ENCODE measurements at regions not wholly inside any gene's neighbourhood (a gene's known extent, or its start where the extent isn't known, plus 50 kb on each side); places are given as distances from the start of the nearest gene placed in this dataset.
"Not testable (repeated sequence)": the region's sequence is repeated elsewhere in the genome, so short reads cannot be mapped to it uniquely, and the experiment has no call there.

DNA sequence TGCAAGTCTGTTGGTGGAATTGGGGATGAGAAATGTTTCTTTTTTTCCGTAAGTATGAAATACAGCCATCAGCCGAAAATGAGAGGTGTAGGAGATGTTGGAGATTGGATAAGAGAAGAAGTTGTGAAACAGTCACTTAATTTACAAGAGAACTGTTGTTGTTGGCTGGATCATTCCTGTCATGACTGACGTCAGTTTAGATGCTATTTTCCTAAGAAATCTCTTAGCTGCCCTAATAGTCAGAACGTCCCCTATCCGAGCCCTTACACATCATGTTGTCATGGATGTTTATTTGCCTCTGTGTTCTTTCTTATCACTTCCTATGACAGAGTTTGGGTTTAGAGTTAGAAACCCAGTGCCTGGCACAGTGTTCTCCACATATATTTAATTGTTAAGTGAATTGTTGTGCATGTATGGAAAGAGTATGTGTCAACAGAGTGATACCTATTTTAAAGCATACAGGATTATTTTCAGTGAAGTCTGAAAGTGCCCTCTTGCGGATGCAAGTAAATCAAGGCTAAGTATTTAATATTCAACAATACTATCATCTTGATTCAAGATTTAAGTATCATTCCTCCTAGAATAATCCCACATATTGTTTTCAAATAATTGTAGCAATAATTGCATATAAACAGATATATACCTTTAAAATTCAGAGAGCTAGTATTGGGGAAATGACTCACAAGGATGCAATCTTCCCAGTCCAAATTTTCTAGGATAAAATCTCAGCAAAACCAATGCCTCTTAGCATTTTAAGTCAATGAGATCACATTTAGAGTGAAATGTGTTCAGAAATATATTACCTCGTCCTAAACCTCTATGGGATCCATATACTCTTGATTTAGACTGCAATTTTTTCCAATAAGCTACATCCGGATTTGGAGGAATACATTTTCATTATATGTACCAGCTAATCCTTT, 309.9 kb upstream of the NOX3 start:
- no peak for DNase-seq (ENCODE audit: low read depth)

DNA sequence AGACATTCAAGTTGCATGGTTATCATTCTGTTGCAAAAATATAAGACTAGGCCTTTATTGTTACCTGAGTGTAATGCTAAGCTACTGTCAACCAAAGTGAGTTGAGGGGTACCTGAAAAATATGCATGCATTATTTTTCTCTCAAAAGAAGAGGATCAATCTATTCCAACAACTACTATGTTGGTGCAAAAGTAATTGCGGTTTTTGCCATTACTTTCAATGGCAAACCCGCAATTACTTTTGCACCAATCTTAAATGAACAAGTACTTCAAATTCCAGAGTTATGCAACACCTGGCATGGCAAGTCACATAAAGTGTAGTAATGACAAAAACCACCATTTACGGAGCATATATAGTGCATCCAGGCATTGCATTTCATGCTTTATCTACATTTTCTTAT, 307.0 kb upstream of the NOX3 start:
- DNase-seq (ENCODE audit: low read depth): no peak

DNA sequence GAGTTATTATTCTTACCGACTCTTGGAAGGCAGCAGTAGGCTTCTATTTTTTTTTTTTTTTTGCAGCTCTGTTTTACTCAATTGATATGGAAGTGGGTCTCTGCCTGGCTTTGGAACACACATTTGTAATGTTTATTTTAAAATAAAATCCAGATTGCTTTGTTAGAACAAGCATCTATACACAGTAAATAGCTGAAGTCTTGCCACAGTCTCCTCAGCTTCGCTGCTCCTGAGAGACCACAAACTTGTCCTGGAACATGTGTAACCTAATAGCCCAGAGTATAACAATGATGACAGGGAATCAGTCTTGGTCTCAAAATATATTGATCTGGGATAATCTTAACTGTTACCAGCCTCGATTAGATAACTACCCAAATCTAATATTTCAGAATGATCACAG, 299.8 kb upstream of the NOX3 start:
- no peak for DNase-seq (ENCODE audit: low read depth)

DNA sequence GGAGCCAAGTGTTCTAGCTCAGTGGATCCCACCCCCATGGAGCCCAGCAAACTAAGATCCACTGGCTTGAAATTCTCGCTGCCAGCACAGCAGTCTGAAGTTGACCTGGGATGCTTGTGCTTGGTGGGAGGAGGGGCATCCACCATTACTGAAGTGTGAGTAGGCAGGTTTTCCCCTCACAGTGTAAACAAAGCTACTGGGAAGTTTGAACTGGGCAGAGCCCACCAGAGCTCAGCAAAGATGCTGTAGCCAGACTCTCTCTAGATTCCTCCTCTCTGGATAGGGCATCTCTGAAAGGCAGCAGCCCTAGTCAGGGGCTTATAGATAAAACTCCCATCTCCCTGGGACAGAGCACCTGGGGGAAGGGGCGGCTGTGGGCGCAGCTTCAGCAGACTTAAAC, 293.1 kb upstream of the NOX3 start:
- DNase-seq (ENCODE audit: low read depth): not testable (repeated sequence)

DNA sequence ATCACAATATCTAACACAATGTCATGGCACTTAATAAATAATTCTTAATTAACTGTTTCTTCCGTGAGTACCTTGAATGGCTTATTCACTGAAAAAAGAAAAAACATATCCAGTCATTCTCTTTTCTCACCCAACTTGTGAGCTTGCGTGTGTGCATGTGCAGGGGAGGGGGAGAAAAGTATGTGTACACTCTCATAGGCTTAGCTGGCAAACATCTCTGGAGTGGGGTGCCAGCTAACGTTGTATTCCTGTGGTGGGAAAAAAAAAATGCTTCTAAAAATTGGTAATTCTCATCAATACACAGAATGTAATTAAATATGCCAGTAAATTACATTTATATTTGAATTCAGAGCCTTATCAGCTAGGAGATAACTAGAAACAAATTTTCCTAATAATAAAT, 291.9 kb upstream of the NOX3 start:
- DNase-seq (ENCODE audit: low read depth): no peak

DNA sequence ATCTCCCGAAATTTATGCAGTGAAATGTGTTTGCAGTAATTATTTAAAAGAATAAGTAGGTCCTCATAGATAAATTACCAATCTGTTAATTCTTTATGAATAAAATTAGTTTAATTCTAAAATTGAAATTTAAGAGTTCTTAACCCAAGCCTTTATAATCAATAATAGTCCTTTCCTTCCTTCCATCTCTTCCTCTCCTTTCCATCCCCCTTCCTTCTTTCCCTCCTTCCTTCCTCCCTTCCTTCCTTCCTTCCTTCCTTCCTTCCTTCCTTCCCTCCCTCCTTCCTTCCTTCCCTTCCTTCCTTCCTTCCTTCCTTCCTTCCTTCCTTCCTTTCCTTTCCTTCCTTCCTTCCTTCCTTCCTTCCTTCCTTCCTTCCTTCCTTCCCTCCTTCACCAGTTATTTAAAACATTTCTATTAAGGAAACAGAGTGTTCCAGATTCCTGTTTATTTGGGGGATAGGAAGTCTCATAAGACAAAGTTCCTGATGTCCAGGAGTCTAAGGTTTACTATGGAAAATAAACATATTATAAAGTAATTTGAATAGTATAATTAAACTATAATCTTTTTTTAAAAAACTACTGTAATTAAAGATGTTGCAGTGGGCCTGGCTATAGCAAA, 285.3 kb upstream of the NOX3 start:
- no peak for DNase-seq (ENCODE audit: low read depth)

DNA sequence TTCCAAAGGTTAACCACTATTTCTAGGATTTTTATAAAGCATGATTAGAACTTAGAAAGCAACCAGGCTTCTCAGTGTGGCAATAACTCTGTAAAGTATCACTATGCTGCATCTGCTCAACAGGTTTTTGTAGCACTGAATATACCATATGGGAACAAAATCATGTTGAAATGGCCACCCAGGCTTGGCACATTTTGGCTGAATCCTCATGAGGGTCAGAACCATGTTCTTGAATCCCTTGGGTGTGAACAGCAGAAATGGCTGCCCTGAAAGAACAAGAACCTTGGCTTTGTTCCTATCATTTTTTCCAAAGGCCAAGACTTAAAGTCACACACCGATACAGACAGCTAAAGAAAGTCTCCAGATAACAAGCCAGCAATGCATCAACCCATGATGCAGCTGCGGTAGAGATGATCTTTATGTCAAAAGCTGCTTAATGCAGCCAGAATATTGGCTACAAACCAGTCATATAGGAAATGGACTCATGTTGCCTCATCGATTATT, 283.0 kb upstream of the NOX3 start:
- DNase-seq (ENCODE audit: low read depth): no peak

DNA sequence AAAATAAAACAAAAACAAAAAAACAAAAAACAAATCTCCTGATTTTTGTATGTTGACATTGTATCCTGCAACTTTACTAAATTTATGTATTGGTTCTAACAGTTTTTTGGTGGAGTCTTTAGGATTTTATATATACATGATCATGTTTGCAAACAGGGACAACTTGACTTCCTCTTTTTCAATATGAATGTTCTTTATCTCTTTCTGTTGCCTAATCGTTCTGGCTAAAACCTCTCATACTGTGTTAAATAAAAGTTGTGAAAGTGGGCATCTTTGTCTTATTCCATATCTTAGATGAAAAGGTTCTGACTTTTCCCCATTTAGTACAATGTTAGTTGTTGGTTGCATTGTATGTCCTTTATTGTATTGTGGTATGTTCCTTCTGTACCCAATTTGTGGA, 261.7 kb upstream of the NOX3 start:
- no peak for DNase-seq (ENCODE audit: low read depth)

DNA sequence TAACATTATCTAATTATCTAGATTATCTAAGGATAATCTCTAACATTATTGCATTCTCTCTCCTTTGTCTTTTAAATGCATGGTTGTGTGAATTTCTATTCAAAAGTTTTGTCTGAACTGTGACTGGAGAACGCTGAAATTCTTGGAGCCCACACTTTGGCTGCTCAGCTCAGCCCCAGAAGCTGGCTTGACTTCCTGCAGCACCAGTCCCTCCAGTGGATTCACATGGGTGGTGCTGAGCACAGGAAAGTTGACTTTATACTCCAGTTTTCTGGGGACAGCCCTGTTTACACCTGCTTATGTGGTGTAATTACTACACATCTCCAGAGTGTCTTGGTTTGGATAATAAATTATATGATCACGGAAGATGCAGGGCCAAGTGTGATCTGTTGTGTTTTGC, 255.1 kb upstream of the NOX3 start:
- DNase-seq (ENCODE audit: low read depth): no peak

DNA sequence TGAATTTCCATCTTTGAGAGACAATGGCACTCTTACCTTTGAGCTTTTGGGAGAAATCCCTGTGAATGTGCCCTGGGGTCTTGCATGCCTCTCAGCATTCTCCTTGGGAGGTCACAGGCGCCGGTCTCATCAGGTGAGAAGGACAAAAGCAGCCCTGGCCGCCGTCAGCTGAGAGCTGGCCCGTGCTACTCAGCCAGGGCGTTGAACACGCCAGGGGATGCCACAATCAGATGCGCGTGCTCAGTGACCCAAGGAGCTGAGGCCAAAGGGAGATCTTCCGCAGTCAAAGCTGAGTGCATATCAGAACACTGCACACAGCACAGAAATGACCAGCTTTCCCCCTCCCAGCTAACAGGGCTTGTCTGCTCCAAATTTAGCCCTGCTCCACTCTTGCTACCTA, 253.6 kb upstream of the NOX3 start:
- no peak for DNase-seq (ENCODE audit: low read depth)

DNA sequence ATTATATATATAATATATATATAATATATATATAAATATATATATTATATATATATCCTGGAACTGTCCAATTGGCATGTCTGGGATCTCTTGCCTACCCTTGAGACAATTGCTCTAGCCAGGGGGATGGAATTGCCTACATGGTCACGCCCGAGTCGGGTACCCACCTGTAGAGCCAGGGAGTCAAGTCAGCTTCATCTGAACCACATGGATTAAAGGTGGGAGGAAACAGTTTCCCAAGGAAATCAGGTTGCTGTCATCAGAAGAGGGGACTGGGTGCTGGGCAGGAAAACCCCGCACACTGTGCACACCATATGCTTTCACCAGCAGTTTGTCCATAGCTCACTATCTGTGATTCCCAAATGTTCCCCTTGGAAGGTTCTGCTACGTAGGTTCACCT, 252.5 kb upstream of the NOX3 start:
- DNase-seq (ENCODE audit: low read depth): no peak

DNA sequence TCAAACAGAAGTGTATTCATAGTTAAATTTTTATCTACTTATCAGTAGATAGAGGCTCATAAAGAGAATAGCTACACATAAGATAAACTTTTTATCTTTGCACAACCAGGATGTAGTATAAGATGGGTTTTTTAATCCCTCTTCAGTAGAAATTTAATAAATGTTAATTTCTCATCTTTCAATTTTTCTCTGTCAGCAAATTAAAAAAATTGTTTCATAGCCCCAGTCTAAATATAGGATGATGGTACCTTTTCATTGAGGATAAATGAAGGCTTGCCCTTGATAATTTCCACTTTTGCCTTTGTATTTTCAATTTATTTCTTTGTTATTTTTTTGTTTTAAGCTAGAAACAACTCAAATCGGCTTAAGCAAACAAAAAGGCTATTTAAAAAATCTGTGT, 251.2 kb upstream of the NOX3 start:
- no peak for DNase-seq (ENCODE audit: low read depth)

DNA sequence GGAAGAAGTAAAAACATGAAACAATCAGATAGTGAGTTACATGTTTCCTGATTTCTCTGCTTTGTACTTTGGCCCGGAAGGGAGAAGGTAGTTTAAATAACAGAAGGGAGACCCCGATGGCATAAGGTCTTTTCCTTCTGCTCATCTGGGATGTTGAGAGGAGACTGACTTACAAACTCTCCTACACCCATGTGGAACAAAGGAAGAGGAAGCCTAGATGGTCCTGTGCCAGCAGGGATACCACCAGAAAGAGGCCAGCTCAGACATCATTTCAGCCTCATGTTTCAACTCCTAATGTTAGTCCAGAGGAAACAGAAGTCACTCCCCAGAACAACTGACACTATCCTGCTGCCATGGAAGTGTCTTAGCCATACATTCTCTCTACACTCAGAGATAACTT, 250.7 kb upstream of the NOX3 start:
- DNase-seq (ENCODE audit: low read depth): no peak

DNA sequence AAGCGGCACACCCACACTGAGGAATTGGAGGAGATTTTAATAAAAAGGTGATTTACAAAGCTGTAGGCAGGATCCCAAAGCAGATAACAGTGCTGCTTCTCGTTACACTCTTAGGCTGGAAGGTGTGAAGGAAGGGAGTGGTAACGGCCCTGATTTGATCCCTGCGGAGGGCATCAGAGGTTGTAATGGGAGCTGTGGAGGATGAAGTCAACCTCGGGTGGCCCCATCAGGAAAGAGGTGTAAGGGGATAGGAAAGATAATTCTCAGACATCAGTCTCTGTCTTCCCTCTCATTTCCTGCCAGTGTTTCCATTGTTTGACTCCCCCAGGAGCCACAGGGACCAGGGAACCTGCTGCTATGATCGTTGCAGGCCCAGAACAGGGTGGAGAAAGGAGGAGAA, 245.7 kb upstream of the NOX3 start:
- no peak for DNase-seq (ENCODE audit: low read depth)

DNA sequence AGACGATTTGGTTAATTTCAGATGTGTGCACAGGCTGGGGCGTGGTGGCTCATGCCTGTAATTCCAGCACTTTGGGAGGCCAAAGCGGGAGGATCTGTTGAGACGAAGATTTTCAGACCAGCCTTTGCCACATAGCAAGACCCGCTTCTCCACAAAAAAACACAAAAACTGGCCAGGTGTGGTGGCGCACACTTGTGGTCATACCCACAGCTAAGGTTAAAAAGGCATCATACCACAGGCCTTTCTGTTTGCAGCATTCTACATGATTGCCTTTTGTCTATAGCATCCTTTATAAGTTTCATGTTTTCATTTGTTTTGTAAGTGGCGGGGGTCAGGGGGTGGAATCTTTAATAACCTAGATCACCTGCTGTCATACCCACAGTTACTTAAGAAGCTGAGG, 239.9 kb upstream of the NOX3 start:
- DNase-seq (ENCODE audit: low read depth): no peak

DNA sequence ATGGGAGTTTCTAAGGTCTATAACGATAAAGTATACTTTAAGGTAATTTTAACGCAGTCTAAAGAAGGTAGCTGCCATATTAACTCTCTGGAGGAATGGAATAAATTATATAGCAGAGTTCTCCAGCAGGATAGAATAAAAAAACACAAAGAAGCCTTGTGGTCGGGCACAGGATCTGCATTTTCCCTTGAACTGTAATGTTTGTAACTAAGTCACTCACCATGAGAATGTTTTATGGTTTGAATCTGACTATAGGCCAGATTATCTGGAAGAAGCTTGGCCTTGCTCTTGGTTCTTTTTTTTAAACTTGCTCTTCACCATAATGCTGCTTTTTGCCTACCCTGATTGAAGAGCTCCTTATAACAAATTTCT, 238.8 kb upstream of the NOX3 start:
- DNase-seq (ENCODE audit: low read depth): no peak

DNA sequence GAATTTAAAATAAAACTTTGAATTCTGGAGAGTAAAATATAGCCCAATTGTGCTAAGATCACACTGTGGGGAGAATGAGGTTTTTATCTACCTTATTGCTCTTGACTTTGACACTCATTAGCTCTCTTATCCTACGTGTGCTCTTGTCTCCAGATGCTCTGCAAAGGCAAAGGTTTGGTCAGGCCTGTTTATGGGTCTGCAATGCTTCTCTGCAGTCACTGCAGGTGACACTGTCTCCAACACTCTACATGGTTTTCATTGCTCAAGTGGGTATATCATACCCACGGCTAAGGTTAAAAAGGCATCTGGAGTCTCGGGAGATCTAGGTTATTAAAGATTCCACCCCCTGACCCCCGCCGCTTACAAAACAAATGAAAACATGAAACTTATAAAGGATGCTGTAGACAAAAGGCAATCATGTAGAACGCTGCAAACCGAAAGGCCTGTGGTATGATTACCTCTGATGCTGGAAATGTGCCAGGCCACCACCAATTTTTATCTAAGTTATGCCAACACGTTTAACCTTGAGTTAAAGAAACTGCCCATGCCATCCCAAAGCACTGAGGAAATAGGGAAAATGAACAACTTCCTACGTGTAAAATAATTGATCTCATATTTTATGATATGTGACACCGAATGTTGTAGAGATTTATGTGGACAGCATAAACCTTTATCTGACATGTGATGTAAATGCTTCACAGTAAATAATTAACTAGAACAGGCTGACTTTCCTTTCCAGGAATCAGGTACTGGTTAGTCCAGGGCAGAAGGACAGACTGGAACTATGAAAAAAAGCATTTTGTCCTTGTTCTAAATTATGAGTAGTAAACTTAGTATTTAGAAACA, 238.2 kb upstream of the NOX3 start:
- no peak for DNase-seq (ENCODE audit: low read depth)

DNA sequence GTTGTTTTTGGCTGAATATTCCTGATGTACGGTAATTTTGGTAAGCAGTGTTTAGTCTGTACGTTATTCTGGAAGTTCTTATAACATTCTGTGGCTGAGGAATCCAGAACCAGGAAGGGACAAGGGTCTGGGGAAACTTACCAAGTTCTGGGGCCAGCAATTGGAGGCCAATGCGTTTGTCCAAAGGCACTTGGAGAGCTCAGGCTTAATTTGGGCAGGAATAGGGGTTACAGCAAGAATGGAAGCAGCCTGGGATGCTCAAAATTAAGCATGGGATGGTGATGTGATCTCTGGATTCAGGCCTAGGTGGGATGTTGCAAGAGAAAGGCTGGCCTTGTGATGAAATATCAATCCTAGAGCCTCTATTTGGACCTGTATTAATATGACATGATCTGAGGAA, 235.2 kb upstream of the NOX3 start:
- no peak for DNase-seq (ENCODE audit: low read depth)

DNA sequence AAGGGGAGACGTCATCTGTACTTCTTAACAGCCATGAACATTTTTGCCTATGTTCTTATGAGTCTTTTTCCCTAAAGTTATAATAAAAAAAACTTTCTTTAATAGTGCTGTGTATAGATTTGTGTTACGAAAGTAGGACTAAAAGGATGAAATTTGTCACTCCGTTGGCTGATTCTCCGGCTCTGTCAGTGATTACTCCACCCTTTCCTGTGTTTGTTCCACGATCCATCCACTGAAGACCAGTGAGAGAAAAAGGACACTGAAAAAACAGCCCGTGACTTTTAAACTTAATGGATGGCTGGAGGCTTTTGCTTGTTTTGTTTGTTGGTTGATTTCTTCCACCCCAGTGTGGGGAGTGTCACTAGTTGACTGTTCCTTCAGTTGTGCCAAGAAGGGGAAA, 232.0 kb upstream of the NOX3 start:
- DNase-seq (ENCODE audit: low read depth): no peak

DNA sequence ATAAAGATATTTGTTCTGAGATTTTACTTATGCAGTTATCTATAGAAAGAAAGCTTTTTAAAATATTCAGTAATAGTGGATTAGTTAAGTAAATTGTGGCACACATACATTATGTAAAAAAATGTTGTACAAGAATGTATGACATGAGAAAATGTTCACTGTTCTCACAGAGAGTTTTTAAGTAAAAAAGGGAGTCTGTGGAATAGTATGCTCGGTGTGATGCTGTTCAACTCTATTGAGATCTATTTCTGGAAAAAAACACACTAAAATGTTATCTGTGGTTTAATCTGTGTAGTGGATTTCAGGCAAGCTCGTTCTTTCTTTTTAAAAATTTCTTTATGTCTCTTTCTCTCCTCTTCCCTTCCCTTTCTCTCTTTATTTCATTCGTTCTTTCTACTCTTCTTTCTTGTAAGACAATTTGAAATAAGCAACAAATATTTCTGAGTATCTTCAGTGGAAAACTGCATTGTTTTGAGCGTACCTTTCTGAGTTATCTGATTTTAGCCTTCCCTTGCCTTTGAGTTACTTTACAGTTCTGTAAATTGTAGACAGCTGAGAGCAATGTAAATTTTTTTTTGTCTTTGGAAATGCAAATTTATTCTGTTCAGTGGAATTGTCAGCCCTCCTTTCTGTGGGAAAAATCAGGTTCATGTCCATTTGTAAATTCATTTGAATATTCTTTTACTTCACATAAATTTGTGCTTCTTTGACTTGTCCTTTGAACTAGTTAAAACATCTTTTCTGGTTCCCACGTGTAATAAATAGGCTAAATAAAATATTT, 229.0 kb upstream of the NOX3 start:
- no peak for DNase-seq (ENCODE audit: low read depth)

DNA sequence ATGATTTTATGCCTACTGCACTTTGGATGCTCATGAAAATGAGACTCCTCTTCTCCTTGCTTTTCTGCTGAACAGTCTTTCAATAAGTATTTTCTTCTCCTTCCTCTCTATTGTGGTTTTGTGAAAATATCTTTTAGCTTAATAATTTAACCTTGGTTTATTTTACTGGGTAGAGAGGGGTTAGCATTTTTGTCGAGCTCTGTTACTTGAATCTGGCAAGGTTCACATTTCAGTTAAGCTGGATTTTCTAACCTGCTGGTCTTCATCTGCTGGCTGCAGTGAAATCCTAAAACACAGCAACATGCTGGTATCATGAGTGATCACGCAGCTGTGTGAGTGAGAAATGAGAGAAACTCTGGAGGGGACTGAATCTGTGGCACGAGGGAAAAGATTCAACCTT, 222.7 kb upstream of the NOX3 start:
- DNase-seq (ENCODE audit: low read depth): no peak

DNA sequence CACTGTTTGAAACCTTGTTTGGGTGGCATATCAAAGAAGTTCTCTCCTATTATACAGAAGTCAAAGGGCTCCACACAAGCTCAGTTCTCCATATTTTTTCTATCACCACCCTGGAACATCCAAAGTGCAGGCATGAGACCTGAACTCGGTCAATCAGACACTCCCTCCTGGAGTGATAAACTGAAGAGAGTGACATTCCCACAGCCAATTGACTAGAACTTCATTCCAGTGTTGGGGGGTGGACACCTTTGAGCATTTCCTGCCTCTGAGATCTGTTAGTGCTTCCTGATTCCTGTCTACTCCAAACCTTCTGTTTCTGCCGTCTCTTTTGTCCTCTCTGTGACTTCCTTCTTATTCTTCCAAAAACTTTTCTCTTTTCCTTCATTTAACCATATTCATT, 220.7 kb upstream of the NOX3 start:
- no peak for DNase-seq (ENCODE audit: low read depth)
